Smooth muscle cell (in vitro differentiated cells): ENCODE measurements at regions not wholly inside any gene's neighbourhood (a gene's known extent, or its start where the extent isn't known, plus 50 kb on each side); places are given as distances from the start of the nearest gene placed in this dataset.

Experiments used
- DNase-seq: peaks from one replicate; lab custom pipeline; 2025; ENCODE audit not compliant: unreplicated experiment; lab: John Stamatoyannopoulos, UW
- H2AFZ ChIP-seq: fragments of 200-600 bp; sonication (generic); 2 replicates; pipeline ENCODE4 v1.6.0; 2016; ENCODE audit warnings: antibody characterized with exemption, low read depth, mild to moderate bottlenecking
- H3F3A ChIP-seq: fragments of 200-600 bp; sonication (generic); 2 replicates; pipeline ENCODE4 v1.6.0; 2017; ENCODE audit warnings: antibody characterized with exemption, low read depth
- H3K27ac ChIP-seq: fragments of 200-600 bp; sonication (generic); 2 replicates; pipeline ENCODE4 v1.5.1; 2016; ENCODE audit warnings: low read depth, mild to moderate bottlenecking
- H3K27me3 ChIP-seq: fragments of 200-600 bp; sonication (generic); 2 replicates; pipeline ENCODE4 v1.6.1; 2016; ENCODE audit warnings: low read depth, mild to moderate bottlenecking
- H3K36me3 ChIP-seq: fragments of 200-600 bp; sonication (generic); 2 replicates; pipeline ENCODE4 v1.5.1; 2016; ENCODE audit warnings: low read depth
- H3K4me1 ChIP-seq: fragments of 200-600 bp; sonication (generic); 2 replicates; pipeline ENCODE4 v1.5.1; 2016; ENCODE audit warnings: low read depth
- H3K4me2 ChIP-seq: fragments of 200-600 bp; sonication (generic); 2 replicates; pipeline ENCODE4 v1.6.0; 2016; ENCODE audit warnings: mild to moderate bottlenecking
- H3K4me3 ChIP-seq: fragments of 200-600 bp; sonication (generic); 2 replicates; pipeline ENCODE4 v1.5.1; 2016; ENCODE audit warnings: mild to moderate bottlenecking
- H3K79me2 ChIP-seq: fragments of 200-600 bp; sonication (generic); 2 replicates; pipeline ENCODE4 v1.6.0; 2016; ENCODE audit warnings: low read depth, mild to moderate bottlenecking
- H3K9ac ChIP-seq: fragments of 200-600 bp; sonication (generic); 2 replicates; pipeline ENCODE4 v1.6.0; 2016; ENCODE audit warnings: low read depth
- H3K9me3 ChIP-seq: fragments of 200-600 bp; sonication (generic); replicated peaks from 2 replicates; pipeline ENCODE4 v1.5.1; 2016; ENCODE audit warnings: low read depth
- H4K20me1 ChIP-seq: fragments of 200-600 bp; sonication (generic); 2 replicates; pipeline ENCODE4 v1.6.0; 2016; ENCODE audit warnings: low read depth
- CTCF ChIP-seq: fragments of 200-600 bp; sonication (generic); IDR thresholded peaks from 2 replicates; pipeline ENCODE4 v1.5.1; 2017; ENCODE audit warnings: borderline replicate concordance, mild to moderate bottlenecking, antibody characterized with exemption; ENCODE audit not compliant: insufficient read depth, poor library complexity, severe bottlenecking
- WGBS: methylation state at CpG from one replicate; pipeline ENCODE4 v1.1.7; 2016; ENCODE audit warnings: low lambda C conversion rate; 5-methylcytosine and 5-hydroxymethylcytosine counted together

- no peaks in the 10 kb centered on the region for H3F3A ChIP-seq
- H3K9ac ChIP-seq, result no peak overlapping the region
- H3K9me3 ChIP-seq, result no peaks in the 10 kb centered on the region
- H3K27me3 ChIP-seq, result no peaks in the 10 kb centered on the region
- H3K4me2 ChIP-seq, result peak overlapping the region; percentile 56
- H3K36me3 ChIP-seq, result no peaks in the 10 kb centered on the region
- H3K79me2 ChIP-seq, result no peaks in the 10 kb centered on the region
- WGBS, result 54% methylated on average over 13 of the region's 13 CpGs
- TF ChIP-seq CTCF, result no peak
- H3K4me3 ChIP-seq, result no peak overlapping the region
- no peak overlapping the region for H2AFZ ChIP-seq
- peaks cover 11% of the 10 kb centered on the region for H3K4me1 ChIP-seq
- no peak overlapping the region for H3K27ac ChIP-seq
- H4K20me1 ChIP-seq, result no peaks in the 10 kb centered on the region
- DNase-seq, result no peak
Measured at GRCh38 chr13:22064854-22065620, 394.2 kb downstream of the FGF9 start.

DNA sequence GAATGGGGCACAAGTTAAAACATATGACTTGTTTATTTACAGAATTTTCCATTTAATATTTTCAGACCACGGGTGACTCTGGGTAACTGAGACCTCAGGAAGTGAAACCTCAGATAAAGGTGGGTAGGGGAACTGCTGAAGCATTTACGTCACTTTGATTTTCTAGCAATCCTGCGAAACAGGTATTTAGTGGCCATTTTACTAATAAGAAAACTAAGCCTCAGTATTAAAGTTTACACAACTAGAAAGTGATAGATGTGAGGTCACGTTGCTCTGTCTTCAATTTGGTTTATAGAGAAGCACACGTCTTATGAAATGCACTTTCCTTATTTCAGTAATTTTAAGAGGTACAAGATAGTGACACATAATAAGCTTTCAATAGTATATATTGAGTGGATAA lies 402.8 kb downstream of the FGF9 start:
- no peaks in the 10 kb centered on the region for H4K20me1 ChIP-seq
- no peaks in the 10 kb centered on the region for H3K79me2 ChIP-seq
- DNase-seq, result no peak
- no peak overlapping the region for H2AFZ ChIP-seq
- WGBS, result 67% methylated on average over 5 of the region's 5 CpGs
- H3K27ac ChIP-seq, result no peak overlapping the region
- no peaks in the 10 kb centered on the region for H3K4me1 ChIP-seq
- H3K9me3 ChIP-seq, result no peaks in the 10 kb centered on the region
- no peaks in the 10 kb centered on the region for H3K36me3 ChIP-seq
- H3K9ac ChIP-seq, result no peak overlapping the region
- no peak overlapping the region for H3K4me2 ChIP-seq
- TF ChIP-seq CTCF, result no peak
- H3K4me3 ChIP-seq, result no peak overlapping the region
- no peaks in the 10 kb centered on the region for H3K27me3 ChIP-seq
- H3F3A ChIP-seq, result no peaks in the 10 kb centered on the region

DNA sequence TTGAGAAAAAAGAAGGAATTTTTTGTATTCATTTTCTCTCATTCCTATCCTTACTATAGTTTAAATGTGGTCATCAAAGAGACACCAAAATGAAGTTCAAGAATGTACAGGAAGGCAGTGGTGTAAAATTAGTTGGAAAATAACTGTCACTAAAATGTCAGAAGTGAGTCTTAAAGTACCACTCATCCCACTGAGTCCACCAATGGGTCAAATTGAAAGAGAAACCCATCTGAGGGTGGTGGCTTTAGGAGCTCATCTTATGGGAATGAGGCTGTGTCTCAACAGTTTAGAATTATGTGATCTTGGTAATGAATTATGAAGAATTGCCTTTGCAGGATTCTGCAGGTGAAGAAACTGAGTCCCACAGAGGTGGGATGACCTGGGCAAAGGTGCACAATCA lies 403.5 kb downstream of the FGF9 start:
- Histone ChIP-seq H3K36me3 (no peaks in the 10 kb centered on the region), H3K4me3 (no peak overlapping the region)

More for the DNA sequence above, 403.5 kb downstream of the FGF9 start:
- no peaks in the 10 kb centered on the region for H3K9me3 ChIP-seq
- H3K27ac ChIP-seq, result no peak overlapping the region
- no peaks in the 10 kb centered on the region for H4K20me1 ChIP-seq
- no peaks in the 10 kb centered on the region for H3F3A ChIP-seq
- no peak for TF ChIP-seq CTCF
- no peak for DNase-seq
- H2AFZ ChIP-seq, result no peak overlapping the region
- H3K4me1 ChIP-seq, result no peaks in the 10 kb centered on the region
- no peak overlapping the region for H3K4me2 ChIP-seq
- H3K79me2 ChIP-seq, result no peaks in the 10 kb centered on the region
- H3K9ac ChIP-seq, result no peak overlapping the region
- no peaks in the 10 kb centered on the region for H3K27me3 ChIP-seq
